GM12878 (cell line): ENCODE measurements at regions not wholly inside any gene's neighbourhood (a gene's known extent, or its start where the extent isn't known, plus 50 kb on each side); places are given as distances from the start of the nearest gene placed in this dataset.

Experiments
- ATAC-seq: fragments of 200-7000 bp; cut with Tn5 transposase; 3 replicates; pipeline ENCODE4 v1.9.1; 2020; ENCODE audit warnings: mild to moderate bottlenecking, moderate library complexity
- BruUV-seq: library from RNA; stranded (reverse); fragments of 400-500 nt; replicated peaks from 2 replicates; lab custom pipeline; 2021; lab: Mats Ljungman, UMichigan
- CTCF ChIA-PET: fragments of 300-600 bp; sonication (Branson Sonifier 250); formaldehyde crosslinking; extraction: SDS; loops from one replicate; lab custom pipeline; 2021; ENCODE audit warnings: inconsistent platforms; lab: Yijun Ruan, JAX
- POLR2A ChIA-PET: fragments of 350-600 bp; formaldehyde crosslinking; extraction: SDS; loops from one replicate; lab custom pipeline; 2021; ENCODE audit warnings: inconsistent platforms; lab: Charles Lee
- RAD21 ChIA-PET: fragments of 300-600 bp; sonication (Branson Sonifier 250); formaldehyde crosslinking; loops from one replicate; lab custom pipeline; 2023; ENCODE audit warnings: antibody characterized with exemption; ENCODE audit not compliant: unreplicated experiment; lab: Charles Lee
- SMC1A ChIA-PET: fragments of 300-600 bp; sonication (Branson Sonifier 250); formaldehyde crosslinking; loops from one replicate; lab custom pipeline; 2023; ENCODE audit not compliant: unreplicated experiment, uncharacterized antibody; lab: Charles Lee
- DNase-seq: peaks from one replicate; pipeline ENCODE4 v3.0.0-alpha.2; 2011; ENCODE audit warnings: low read depth, low spot score
- FAIRE-seq: peaks from 3 replicates; lab custom pipeline; 2011; peaks lifted over from hg19 to GRCh38; lab: Jason Lieb, UNC
- H2AFZ ChIP-seq: 2 replicates; pipeline ENCODE4 v1.6.0; 2011; ENCODE audit warnings: low read depth, low read length, control low read depth; ENCODE audit not compliant: control insufficient read depth
- H3K27ac ChIP-seq: 2 replicates; pipeline ENCODE4 v1.5.1; 2011; ENCODE audit warnings: control low read depth; ENCODE audit not compliant: control insufficient read depth, insufficient read depth
- H3K27me3 ChIP-seq, 2 experiments: replicated peaks in 1 of 2; 2 replicates each; pipeline versions ENCODE4 v1.6.0 to v1.6.1; 2011; ENCODE audit warnings: low read length in 1 of 2; ENCODE audit not compliant: control insufficient read depth in 2 of 2, insufficient read depth in 2 of 2
- H3K36me3 ChIP-seq, 2 experiments: 2 replicates each; pipeline ENCODE4 v1.5.1; 2011; ENCODE audit warnings: low read length in 1 of 2; ENCODE audit not compliant: control insufficient read depth in 2 of 2, insufficient read depth in 2 of 2
- H3K4me1 ChIP-seq: 2 replicates; pipeline ENCODE4 v1.6.1; 2011; ENCODE audit warnings: mild to moderate bottlenecking, low read length, moderate library complexity, mixed read lengths; ENCODE audit not compliant: control insufficient read depth, insufficient read depth
- H3K4me2 ChIP-seq: 2 replicates; pipeline ENCODE4 v1.6.0; 2011; ENCODE audit warnings: control low read depth; ENCODE audit not compliant: control insufficient read depth, insufficient read depth
- H3K4me3 ChIP-seq: fragments of 200-600 bp; sonication (generic); 2 replicates; pipeline ENCODE4 v1.5.1; 2016
- H3K79me2 ChIP-seq: 2 replicates; pipeline ENCODE4 v1.6.0; 2011; ENCODE audit warnings: low read length; ENCODE audit not compliant: control insufficient read depth, insufficient read depth
- H3K9ac ChIP-seq: 2 replicates; pipeline ENCODE4 v1.8.0; 2011; ENCODE audit warnings: low read length, control low read depth, mixed read lengths; ENCODE audit not compliant: control insufficient read depth, insufficient read depth
- H3K9me3 ChIP-seq: replicated peaks from 3 replicates; pipeline ENCODE4 v1.5.1; 2011; ENCODE audit warnings: mild to moderate bottlenecking, low read length; ENCODE audit not compliant: control insufficient read depth, insufficient read depth
- H4K20me1 ChIP-seq: 2 replicates; pipeline ENCODE4 v1.6.0; 2011; ENCODE audit not compliant: control insufficient read depth, insufficient read depth
- ASH2L ChIP-seq: fragments of 300-600, 200-600 bp; sonication (generic); IDR thresholded peaks from 2 replicates; pipeline ENCODE4 v1.6.1; 2017; ENCODE audit warnings: low read depth, mild to moderate bottlenecking, borderline replicate concordance
- BACH1 ChIP-seq: fragments of 450-650 bp; IDR thresholded peaks from 2 replicates; pipeline ENCODE4 v1.6.1; 2017; ENCODE audit warnings: mild to moderate bottlenecking, borderline replicate concordance
- BRCA1 ChIP-seq: IDR thresholded peaks from 2 replicates; pipeline ENCODE4 v1.6.1; 2011; ENCODE audit warnings: low read depth, low read length, improper control_type of control experiment
- CHD1 ChIP-seq: IDR thresholded peaks from 2 replicates; pipeline ENCODE4 v1.6.1; 2012; ENCODE audit warnings: low read depth, low read length, improper control_type of control experiment
- HDAC2 ChIP-seq: fragments of 200-600 bp; sonication (generic); IDR thresholded peaks from 2 replicates; pipeline ENCODE4 v1.6.1; 2017
- HDGF ChIP-seq: fragments of 450-650 bp; IDR thresholded peaks from 2 replicates; pipeline ENCODE4 v1.6.1; 2016; ENCODE audit warnings: antibody characterized with exemption
- IKZF1 ChIP-seq: fragments of 450-650 bp; conservative IDR thresholded peaks from 2 replicates; pipeline ENCODE4 v1.6.1; 2017; ENCODE audit warnings: antibody characterized with exemption, mild to moderate bottlenecking
- MXI1 ChIP-seq: fragments of 150-350 bp; IDR thresholded peaks from 2 replicates; pipeline ENCODE4 v1.6.1; 2011; ENCODE audit warnings: low read depth, mild to moderate bottlenecking, inconsistent platforms, low read length, improper control_type of control experiment
- MYC ChIP-seq: IDR thresholded peaks from 2 replicates; pipeline ENCODE4 v1.6.1; 2011; ENCODE audit warnings: mild to moderate bottlenecking, low read length, moderate library complexity, inconsistent platforms; ENCODE audit not compliant: insufficient read depth, insufficient replicate concordance, insufficient read length, severe bottlenecking
- NFXL1 ChIP-seq: fragments of 450-650 bp; IDR thresholded peaks from 2 replicates; pipeline ENCODE4 v1.6.1; 2017; ENCODE audit warnings: antibody characterized with exemption, mild to moderate bottlenecking, borderline replicate concordance
- NR2C1 ChIP-seq: fragments of 450-650 bp; IDR thresholded peaks from 2 replicates; pipeline ENCODE4 v1.6.1; 2017; ENCODE audit warnings: antibody characterized with exemption, mild to moderate bottlenecking, moderate library complexity
- SMC3 ChIP-seq: IDR thresholded peaks from 2 replicates; pipeline ENCODE4 v1.6.1; 2011; ENCODE audit warnings: low read length, improper control_type of control experiment, borderline replicate concordance
- SP1 ChIP-seq: IDR thresholded peaks from one replicate; pipeline ENCODE4 v1.6.1; 2011; ENCODE audit warnings: low read depth, low read length
- SPI1 ChIP-seq: IDR thresholded peaks from 2 replicates; pipeline ENCODE4 v1.6.1; 2011; ENCODE audit warnings: low read depth, mild to moderate bottlenecking, low read length, moderate library complexity, borderline replicate concordance; ENCODE audit not compliant: insufficient read depth
- TARDBP ChIP-seq: IDR thresholded peaks from 2 replicates; pipeline ENCODE4 v1.6.1; 2016; ENCODE audit warnings: borderline replicate concordance
- TCF12 ChIP-seq: IDR thresholded peaks from 2 replicates; pipeline ENCODE4 v1.6.1; 2011; ENCODE audit warnings: low read depth, mild to moderate bottlenecking, low read length
- ZNF207 ChIP-seq: fragments of 450-650 bp; IDR thresholded peaks from 2 replicates; pipeline ENCODE4 v1.6.1; 2014; ENCODE audit warnings: antibody characterized with exemption, mild to moderate bottlenecking, borderline replicate concordance
- ZNF217 ChIP-seq: fragments of 450-650 bp; IDR thresholded peaks from 2 replicates; pipeline ENCODE4 v1.6.1; 2017; ENCODE audit warnings: antibody characterized with exemption, mild to moderate bottlenecking
- WGBS: methylation state at CpG from one replicate; pipeline ENCODE4 v1.1.6; 2016; ENCODE audit warnings: low lambda C conversion rate; ENCODE audit not compliant: insufficient replicate concordance, insufficient coverage; ENCODE audit errors: missing lambda C conversion rate; 5-methylcytosine and 5-hydroxymethylcytosine counted together
- in situ Hi-C: fragments of 300-500 bp; cut with MboI; formaldehyde crosslinking; loops from 9 replicates; pipeline ENCODE4 v1.14.3; 2018; ENCODE audit warnings: mixed read lengths
- intact Hi-C: fragments of 100-400 bp; cut with micrococcal nuclease; formaldehyde crosslinking; loops from one replicate; pipeline ENCODE4 v1.14.2; 2022; ENCODE audit not compliant: unreplicated experiment
- TF ChIP-seq, protein P1 (sequence below): fragments of 450-650 bp; IDR thresholded peaks from 2 replicates; pipeline ENCODE4 v1.6.1; 2017; ENCODE audit warnings: low read depth, mild to moderate bottlenecking, moderate library complexity
- TF ChIP-seq, protein P2 (sequence below): fragments of 450-650 bp; IDR thresholded peaks from 2 replicates; pipeline ENCODE4 v1.6.1; 2017; ENCODE audit warnings: borderline replicate concordance
- TF ChIP-seq, protein P3 (sequence below): IDR thresholded peaks from 2 replicates; pipeline ENCODE4 v1.6.1; 2012; ENCODE audit warnings: low read depth, low read length, improper control_type of control experiment
- TF ChIP-seq, protein P4 (sequence below), 3 experiments: IDR thresholded peaks in 2 of 3; conservative IDR thresholded peaks in 1 of 3; 2 replicates each; pipeline ENCODE4 v1.5.1; 2011; ENCODE audit warnings: low read depth in 3 of 3, low read length in 3 of 3, mild to moderate bottlenecking in 3 of 3, control low read depth in 2 of 3, moderate library complexity in 2 of 3, inconsistent platforms in 1 of 3, mixed read lengths in 1 of 3; ENCODE audit not compliant: control insufficient read depth in 2 of 3, insufficient read depth in 1 of 3; ENCODE audit errors: extremely low read depth in 1 of 3

DNA sequence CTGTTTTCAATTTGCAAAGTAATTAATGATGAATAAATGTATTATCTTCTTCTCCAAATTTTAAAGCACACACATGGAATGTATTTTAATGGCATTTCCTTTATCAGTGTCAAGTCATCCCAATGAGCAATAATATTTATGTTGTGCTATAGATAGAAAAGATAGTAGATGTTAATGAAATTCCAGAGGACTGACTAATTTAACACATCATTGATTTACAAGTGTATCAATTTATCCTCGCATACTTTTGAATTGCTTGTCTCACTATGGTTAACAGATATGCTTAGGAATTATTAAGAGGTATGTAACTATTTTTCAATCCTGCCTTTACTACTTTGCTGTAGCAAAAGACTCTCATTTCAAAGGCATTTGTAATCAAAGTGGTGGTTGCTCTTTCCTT lies 842.9 kb downstream of the SLC6A15 start (continued):
- TF ChIP-seq, protein P1, sequence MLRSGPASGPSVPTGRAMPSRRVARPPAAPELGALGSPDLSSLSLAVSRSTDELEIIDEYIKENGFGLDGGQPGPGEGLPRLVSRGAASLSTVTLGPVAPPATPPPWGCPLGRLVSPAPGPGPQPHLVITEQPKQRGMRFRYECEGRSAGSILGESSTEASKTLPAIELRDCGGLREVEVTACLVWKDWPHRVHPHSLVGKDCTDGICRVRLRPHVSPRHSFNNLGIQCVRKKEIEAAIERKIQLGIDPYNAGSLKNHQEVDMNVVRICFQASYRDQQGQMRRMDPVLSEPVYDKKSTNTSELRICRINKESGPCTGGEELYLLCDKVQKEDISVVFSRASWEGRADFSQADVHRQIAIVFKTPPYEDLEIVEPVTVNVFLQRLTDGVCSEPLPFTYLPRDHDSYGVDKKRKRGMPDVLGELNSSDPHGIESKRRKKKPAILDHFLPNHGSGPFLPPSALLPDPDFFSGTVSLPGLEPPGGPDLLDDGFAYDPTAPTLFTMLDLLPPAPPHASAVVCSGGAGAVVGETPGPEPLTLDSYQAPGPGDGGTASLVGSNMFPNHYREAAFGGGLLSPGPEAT, result no peak
- TF ChIP-seq SPI1, result no peak
- TF ChIP-seq SP1, result no peak
- no peak for TF ChIP-seq ZNF207
- no peak for TF ChIP-seq HDGF
- TF ChIP-seq MXI1, result no peak
- TF ChIP-seq TCF12, result no peak

DNA sequence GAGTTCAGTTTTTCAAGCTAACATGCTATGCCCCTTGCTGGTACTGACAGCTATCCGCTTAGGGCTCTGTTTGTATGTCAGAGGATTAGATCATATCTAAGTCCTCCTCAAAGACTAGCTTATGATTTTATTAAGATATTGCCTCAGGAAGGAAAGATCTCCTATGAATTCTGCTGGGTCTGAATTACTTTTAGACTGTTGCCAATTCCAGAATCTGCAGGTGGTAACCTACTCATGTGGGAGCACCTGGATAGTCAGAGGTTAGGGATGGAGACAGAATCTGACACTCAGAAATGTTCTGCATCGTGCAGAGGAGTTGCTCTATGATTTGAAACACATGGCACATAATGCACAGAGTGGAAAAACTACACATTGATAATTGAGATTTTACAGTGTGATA lies 843.4 kb downstream of the SLC6A15 start:
- Histone ChIP-seq H3K4me3 (no peak overlapping the region), H3K79me2 (no peaks in the 10 kb centered on the region), H3K4me1 (no peaks in the 10 kb centered on the region), H2AFZ (no peak overlapping the region), H3K27ac (no peak overlapping the region), H4K20me1 (no peaks in the 10 kb centered on the region), H3K9me3 (no peaks in the 10 kb centered on the region), H3K4me2 (no peak overlapping the region), H3K27me3 (no peaks in the 10 kb centered on the region), H3K36me3 (no peaks in the 10 kb centered on the region), H3K9ac (no peak overlapping the region)
- ChIA-PET POLR2A (interaction anchor here (0.5 kb wide), 1 partner anchor 192 kb away, joined by 3 read pairs; no protein-coding TSS in a partner anchor), CTCF (no interaction called here), SMC1A (interaction anchor here (1.4 kb wide), 1 partner anchor 17 kb away, joined by 3 read pairs; no protein-coding TSS in a partner anchor), RAD21 (no interaction called here)
- no peak for DNase-seq
- FAIRE-seq, result no peak
- WGBS, result 0% methylated on average over 2 of the region's 2 CpGs
- in situ Hi-C loops, result no loop called here
- no peak for ATAC-seq
- BruUV-seq, result no TSS peak
- intact Hi-C loops, result no loop called here
- TF ChIP-seq IKZF1 (no peak), CHD1 (no peak), BACH1 (no peak), BRCA1 (no peak), MYC (no peak), SMC3 (no peak), ZNF217 (no peak), ASH2L (no peak), HDAC2 (no peak), NR2C1 (no peak), NFXL1 (no peak), TARDBP (no peak)
- TF ChIP-seq, protein P2, sequence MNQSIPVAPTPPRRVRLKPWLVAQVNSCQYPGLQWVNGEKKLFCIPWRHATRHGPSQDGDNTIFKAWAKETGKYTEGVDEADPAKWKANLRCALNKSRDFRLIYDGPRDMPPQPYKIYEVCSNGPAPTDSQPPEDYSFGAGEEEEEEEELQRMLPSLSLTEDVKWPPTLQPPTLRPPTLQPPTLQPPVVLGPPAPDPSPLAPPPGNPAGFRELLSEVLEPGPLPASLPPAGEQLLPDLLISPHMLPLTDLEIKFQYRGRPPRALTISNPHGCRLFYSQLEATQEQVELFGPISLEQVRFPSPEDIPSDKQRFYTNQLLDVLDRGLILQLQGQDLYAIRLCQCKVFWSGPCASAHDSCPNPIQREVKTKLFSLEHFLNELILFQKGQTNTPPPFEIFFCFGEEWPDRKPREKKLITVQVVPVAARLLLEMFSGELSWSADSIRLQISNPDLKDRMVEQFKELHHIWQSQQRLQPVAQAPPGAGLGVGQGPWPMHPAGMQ, result no peak
- TF ChIP-seq, protein P3, sequence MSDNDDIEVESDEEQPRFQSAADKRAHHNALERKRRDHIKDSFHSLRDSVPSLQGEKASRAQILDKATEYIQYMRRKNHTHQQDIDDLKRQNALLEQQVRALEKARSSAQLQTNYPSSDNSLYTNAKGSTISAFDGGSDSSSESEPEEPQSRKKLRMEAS, result no peak
- TF ChIP-seq, protein P4, sequence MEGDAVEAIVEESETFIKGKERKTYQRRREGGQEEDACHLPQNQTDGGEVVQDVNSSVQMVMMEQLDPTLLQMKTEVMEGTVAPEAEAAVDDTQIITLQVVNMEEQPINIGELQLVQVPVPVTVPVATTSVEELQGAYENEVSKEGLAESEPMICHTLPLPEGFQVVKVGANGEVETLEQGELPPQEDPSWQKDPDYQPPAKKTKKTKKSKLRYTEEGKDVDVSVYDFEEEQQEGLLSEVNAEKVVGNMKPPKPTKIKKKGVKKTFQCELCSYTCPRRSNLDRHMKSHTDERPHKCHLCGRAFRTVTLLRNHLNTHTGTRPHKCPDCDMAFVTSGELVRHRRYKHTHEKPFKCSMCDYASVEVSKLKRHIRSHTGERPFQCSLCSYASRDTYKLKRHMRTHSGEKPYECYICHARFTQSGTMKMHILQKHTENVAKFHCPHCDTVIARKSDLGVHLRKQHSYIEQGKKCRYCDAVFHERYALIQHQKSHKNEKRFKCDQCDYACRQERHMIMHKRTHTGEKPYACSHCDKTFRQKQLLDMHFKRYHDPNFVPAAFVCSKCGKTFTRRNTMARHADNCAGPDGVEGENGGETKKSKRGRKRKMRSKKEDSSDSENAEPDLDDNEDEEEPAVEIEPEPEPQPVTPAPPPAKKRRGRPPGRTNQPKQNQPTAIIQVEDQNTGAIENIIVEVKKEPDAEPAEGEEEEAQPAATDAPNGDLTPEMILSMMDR (IDR thresholded peaks at IDR 0.05 in 2 of 3, conservative IDR thresholded peaks at IDR 0.05 in 1 of 3; ENCODE audit: control insufficient read depth in 2 of 3, extremely low read depth in 1 of 3, insufficient read depth in 1 of 3, low read depth in 3 of 3, low read length in 3 of 3), result no peak
